SK-N-MC (cell line): ENCODE measurements at regions not wholly inside any gene's neighbourhood (a gene's known extent, or its start where the extent isn't known, plus 50 kb on each side); places are given as distances from the start of the nearest gene placed in this dataset.

Experiments used
- EZH2 ChIP-seq: fragments of 200-600 bp; sonication (generic); IDR thresholded peaks from one replicate; pipeline ENCODE4 v1.6.1; 2017; ENCODE audit warnings: antibody characterized with exemption
- FOXP2 ChIP-seq: optimal IDR thresholded peaks from 2 replicates; pipeline ENCODE3; 2011; ENCODE audit warnings: mild to moderate bottlenecking, moderate library complexity; ENCODE audit not compliant: insufficient read depth; ENCODE audit errors: extremely low read length, control extremely low read depth
- POLR2AphosphoS5 ChIP-seq: IDR thresholded peaks from 2 replicates; pipeline ENCODE4 v1.6.1; 2012; ENCODE audit warnings: mild to moderate bottlenecking, low read depth, low read length, borderline replicate concordance

GRCh38 chr18:27847412-27847811 lies 329.5 kb downstream of the CDH2 start:
- TF ChIP-seq POLR2AphosphoS5, result no peak
- TF ChIP-seq FOXP2, result no peak
- no peak for TF ChIP-seq EZH2
